H9 (cell line): ENCODE measurements at regions not wholly inside any gene's neighbourhood (a gene's known extent, or its start where the extent isn't known, plus 50 kb on each side); places are given as distances from the start of the nearest gene placed in this dataset.

Experiments
- DNase-seq: peaks from one replicate; pipeline ENCODE4 v3.0.0-alpha.2; 2017
- H2AFZ ChIP-seq: one replicate; pipeline ENCODE4 v1.6.1; 2013; ENCODE audit warnings: mild to moderate bottlenecking, low read length, control low read depth, moderate library complexity
- H2AK5ac ChIP-seq: 2 replicates; pipeline ENCODE4 v1.6.1; 2013; ENCODE audit warnings: low read length, control low read depth, mixed read lengths; ENCODE audit not compliant: insufficient read length
- H2BK120ac ChIP-seq: one replicate; pipeline ENCODE4 v1.6.1; 2013; ENCODE audit warnings: low read depth, mild to moderate bottlenecking, low read length, control low read depth, inconsistent platforms; ENCODE audit not compliant: poor library complexity, severe bottlenecking
- H2BK12ac ChIP-seq: 2 replicates; pipeline ENCODE4 v1.6.1; 2013; ENCODE audit warnings: low read length, control low read depth, mixed read lengths, low read depth; ENCODE audit not compliant: insufficient read length
- H2BK15ac ChIP-seq: 2 replicates; pipeline ENCODE4 v1.6.1; 2013; ENCODE audit warnings: low read depth, low read length, control low read depth
- H2BK20ac ChIP-seq: one replicate; pipeline ENCODE4 v1.6.1; 2013; ENCODE audit warnings: low read depth, mild to moderate bottlenecking, low read length, control low read depth, inconsistent platforms; ENCODE audit not compliant: poor library complexity, severe bottlenecking
- H2BK5ac ChIP-seq: 2 replicates; pipeline ENCODE4 v1.6.1; 2013; ENCODE audit warnings: low read length, control low read depth, mixed read lengths; ENCODE audit not compliant: insufficient read length
- H3K14ac ChIP-seq: 2 replicates; pipeline ENCODE4 v1.6.1; 2013; ENCODE audit warnings: low read length, control low read depth; ENCODE audit not compliant: insufficient read depth
- H3K18ac ChIP-seq: 2 replicates; pipeline ENCODE4 v1.6.1; 2013; ENCODE audit warnings: low read depth, mild to moderate bottlenecking, mixed read lengths, low read length, control low read depth; ENCODE audit not compliant: insufficient read length
- H3K23ac ChIP-seq: 2 replicates; pipeline ENCODE4 v1.6.1; 2013; ENCODE audit warnings: low read length, control low read depth, mixed read lengths, low read depth; ENCODE audit not compliant: insufficient read length
- H3K23me2 ChIP-seq: 2 replicates; pipeline ENCODE4 v1.6.1; 2013; ENCODE audit warnings: low read depth, mild to moderate bottlenecking, mixed read lengths, low read length, control low read depth; ENCODE audit not compliant: insufficient read length, poor library complexity, severe bottlenecking
- H3K27ac ChIP-seq: 2 replicates; pipeline ENCODE4 v1.5.1; 2013; ENCODE audit warnings: low read length, control low read depth, mixed read lengths, low read depth; ENCODE audit not compliant: insufficient read length
- H3K27me3 ChIP-seq: 2 replicates; pipeline ENCODE4 v1.6.1; 2013; ENCODE audit warnings: low read length, control low read depth, inconsistent platforms; ENCODE audit not compliant: insufficient read depth
- H3K4ac ChIP-seq: 2 replicates; pipeline ENCODE4 v1.6.1; 2013; ENCODE audit warnings: low read depth, mild to moderate bottlenecking, control low read depth, inconsistent platforms, low read length, moderate library complexity
- H3K4me1 ChIP-seq: 2 replicates; pipeline ENCODE4 v1.6.1; 2013; ENCODE audit warnings: low read length, control low read depth, inconsistent platforms; ENCODE audit not compliant: insufficient read depth
- H3K4me2 ChIP-seq: 2 replicates; pipeline ENCODE4 v1.6.1; 2013; ENCODE audit warnings: low read length, control low read depth, mixed read lengths; ENCODE audit not compliant: insufficient read length, insufficient read depth
- H3K56ac ChIP-seq: 2 replicates; pipeline ENCODE4 v1.6.1; 2013; ENCODE audit warnings: low read depth, mild to moderate bottlenecking, mixed read lengths, low read length, control low read depth; ENCODE audit not compliant: insufficient read length
- H3K79me1 ChIP-seq: 2 replicates; pipeline ENCODE4 v1.6.1; 2013; ENCODE audit warnings: low read depth, mild to moderate bottlenecking, moderate library complexity, low read length, control low read depth, inconsistent platforms; ENCODE audit not compliant: insufficient read depth, poor library complexity, severe bottlenecking
- H3K79me2 ChIP-seq: 2 replicates; pipeline ENCODE4 v1.6.1; 2013; ENCODE audit warnings: low read length, control low read depth, inconsistent platforms; ENCODE audit not compliant: insufficient read depth
- H3K9ac ChIP-seq: 2 replicates; pipeline ENCODE4 v1.6.1; 2013; ENCODE audit warnings: low read length, control low read depth, mixed read lengths; ENCODE audit not compliant: insufficient read length; ENCODE audit errors: extremely low read depth
- H3K9me3 ChIP-seq: one replicate; pipeline ENCODE4 v1.6.1; 2013; ENCODE audit warnings: low read depth, low read length, inconsistent platforms; ENCODE audit not compliant: control insufficient read depth
- H3T11ph ChIP-seq: one replicate; pipeline ENCODE4 v1.6.1; 2013; ENCODE audit warnings: mild to moderate bottlenecking, low read length, control low read depth, inconsistent platforms
- H4K20me1 ChIP-seq: one replicate; pipeline ENCODE4 v1.6.1; 2013; ENCODE audit not compliant: control insufficient read depth, insufficient read length, insufficient read depth
- H4K5ac ChIP-seq: 2 replicates; pipeline ENCODE4 v1.6.1; 2013; ENCODE audit warnings: low read depth, mild to moderate bottlenecking, mixed read lengths, low read length, control low read depth; ENCODE audit not compliant: insufficient read length
- H4K8ac ChIP-seq: replicated peaks from 2 replicates; pipeline ENCODE4 v1.6.1; 2013; ENCODE audit warnings: low read length, control low read depth, mixed read lengths, low read depth; ENCODE audit not compliant: insufficient read length
- H4K91ac ChIP-seq: 2 replicates; pipeline ENCODE4 v1.6.1; 2013; ENCODE audit warnings: low read depth, mild to moderate bottlenecking, moderate library complexity, mixed read lengths, low read length, control low read depth; ENCODE audit not compliant: insufficient read length
- H3K27ac Mint-ChIP-seq, 3 experiments: 2 replicates in 2 of 3; 3 replicates in 1 of 3; pipeline ENCODE4 v1.8.0; 2020 to 2021; ENCODE audit warnings: mixed read lengths in 3 of 3, mild to moderate bottlenecking in 1 of 3, moderate library complexity in 1 of 3
- H3K27me3 Mint-ChIP-seq: 2 replicates; pipeline ENCODE4 v1.8.0; 2021; ENCODE audit warnings: low read depth, mild to moderate bottlenecking, moderate library complexity, mixed read lengths
- H3K36me3 Mint-ChIP-seq, 3 experiments: 2 replicates in 2 of 3; 3 replicates in 1 of 3; pipeline ENCODE4 v1.8.0; 2020 to 2021; ENCODE audit warnings: low read depth in 3 of 3, mixed read lengths in 3 of 3; ENCODE audit not compliant: insufficient read depth in 1 of 3
- H3K4me1 Mint-ChIP-seq, 2 experiments: 2 replicates each; pipeline ENCODE4 v1.8.0; 2020; ENCODE audit warnings: mixed read lengths in 2 of 2
- H3K4me3 Mint-ChIP-seq, 2 experiments: 2 replicates in 1 of 2; 3 replicates in 1 of 2; pipeline ENCODE4 v1.8.0; 2020 to 2021; ENCODE audit warnings: mild to moderate bottlenecking in 2 of 2, mixed read lengths in 2 of 2, moderate library complexity in 1 of 2
- H3K9me3 Mint-ChIP-seq, 2 experiments: 2 replicates in 1 of 2; 3 replicates in 1 of 2; pipeline ENCODE4 v1.8.0; 2020; ENCODE audit warnings: mild to moderate bottlenecking in 2 of 2, mixed read lengths in 2 of 2, moderate library complexity in 1 of 2
- CTCF ChIP-seq: fragments of 200-600 bp; sonication (generic); conservative IDR thresholded peaks from 3 replicates; pipeline ENCODE4 v1.8.0; 2021; ENCODE audit warnings: antibody characterized with exemption, mild to moderate bottlenecking
- WGBS: extraction: QIAGEN DNeasy Blood & Tissue Kit; methylation state at CpG from one replicate; pipeline ENCODE4 v1.1.7; 2013; ENCODE audit warnings: missing lambda C conversion rate, low lambda C conversion rate, mixed read lengths; ENCODE audit not compliant: insufficient read length; ENCODE audit errors: extremely low coverage; 5-methylcytosine and 5-hydroxymethylcytosine counted together

- no peak overlapping the region for H2BK12ac ChIP-seq
- H3K18ac ChIP-seq: no peak overlapping the region
- H4K20me1 ChIP-seq: no peaks in the 10 kb centered on the region
- Mint-ChIP-seq H3K36me3 (no peaks in the 10 kb centered on the region), H3K4me1 (peaks cover 28 to 29% of the 10 kb centered on the region in 2 experiments), H3K27me3 (peaks cover 4% of the 10 kb centered on the region), H3K9me3 (no peaks in the 10 kb centered on the region; a peak in 1 of 5 replicates), H3K27ac (no peak overlapping the region), H3K4me3 (no peak overlapping the region)
- no peak for TF ChIP-seq CTCF
- H4K5ac ChIP-seq: no peak overlapping the region
- H3K27ac ChIP-seq: no peak overlapping the region
- no peaks in the 10 kb centered on the region for H3K4me1 ChIP-seq
- no peak overlapping the region for H2BK20ac ChIP-seq
- WGBS: no CpG with 5 or more reads among the region's 13 CpGs
- H2AFZ ChIP-seq: no peak overlapping the region
- no peak overlapping the region for H3T11ph ChIP-seq
- no peak overlapping the region for H2AK5ac ChIP-seq
- no peak overlapping the region for H2BK15ac ChIP-seq
- H3K4ac ChIP-seq: no peak overlapping the region
- no peaks in the 10 kb centered on the region for H3K9me3 ChIP-seq
- no peaks in the 10 kb centered on the region for H3K23me2 ChIP-seq
- H4K91ac ChIP-seq: no peak overlapping the region
- no peak overlapping the region for H3K9ac ChIP-seq
- H3K56ac ChIP-seq: no peak overlapping the region
- H2BK120ac ChIP-seq: no peak overlapping the region
- H3K79me2 ChIP-seq: no peaks in the 10 kb centered on the region
- no peaks in the 10 kb centered on the region for H3K27me3 ChIP-seq
- no peak overlapping the region for H3K23ac ChIP-seq
- no peaks in the 10 kb centered on the region for H3K79me1 ChIP-seq
- DNase-seq: no peak
- no peak overlapping the region for H3K4me2 ChIP-seq
- H3K14ac ChIP-seq: no peak overlapping the region
- H4K8ac ChIP-seq: no peak overlapping the region
- no peak overlapping the region for H2BK5ac ChIP-seq
These were observed 53.1 kb upstream of the SPRY1 start for GRCh38 chr4:123343400-123344041.
